NCI-H2227 treated with DMSO at 0.1 percent for 48 hours (cell line): ENCODE measurements at regions not wholly inside any gene's neighbourhood (a gene's known extent, or its start where the extent isn't known, plus 50 kb on each side); places are given as distances from the start of the nearest gene placed in this dataset.

Source experiments
- DNase-seq: peaks from one replicate; lab custom pipeline; 2025; lab: John Stamatoyannopoulos, UW

DNA sequence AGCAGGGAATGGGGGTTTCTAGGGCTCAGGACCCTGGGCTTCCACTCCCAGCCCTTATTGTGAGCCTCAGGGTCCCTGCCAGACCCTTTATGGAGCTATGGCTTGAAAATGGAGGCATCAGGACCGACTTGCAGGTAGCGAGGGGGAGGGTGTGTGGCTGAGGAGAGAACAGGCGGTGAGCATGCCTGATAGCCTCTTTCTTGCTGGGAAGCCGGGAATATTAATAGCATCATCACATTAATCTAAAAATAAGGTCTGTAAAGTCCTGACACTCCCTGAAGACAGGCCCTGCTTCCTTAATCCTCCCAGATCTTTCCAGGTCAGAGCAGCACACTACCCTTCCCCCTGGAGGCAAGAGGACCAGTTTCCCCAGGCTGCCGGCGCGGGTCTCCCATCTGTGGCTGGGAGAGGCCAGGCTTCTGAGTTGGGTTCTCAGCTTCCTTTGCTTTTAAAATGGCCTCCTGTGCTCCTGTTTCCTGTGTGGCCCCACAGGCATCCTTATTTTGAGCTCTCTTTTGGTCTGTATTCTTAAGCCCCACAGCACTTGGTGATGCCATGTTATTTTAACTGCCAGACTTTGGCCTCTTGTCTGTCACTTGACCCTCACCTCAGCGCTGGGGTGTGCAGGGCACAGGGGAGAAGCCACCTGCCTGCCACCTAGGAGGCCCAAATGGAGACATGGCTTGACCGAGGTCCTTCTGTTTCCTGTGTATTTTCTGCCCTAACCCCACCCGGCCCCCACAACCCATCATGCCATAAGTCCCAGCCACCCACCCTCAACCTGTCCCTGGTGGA is 185.0 kb upstream of the TOPAZ1 start:
- no peak for DNase-seq

DNA sequence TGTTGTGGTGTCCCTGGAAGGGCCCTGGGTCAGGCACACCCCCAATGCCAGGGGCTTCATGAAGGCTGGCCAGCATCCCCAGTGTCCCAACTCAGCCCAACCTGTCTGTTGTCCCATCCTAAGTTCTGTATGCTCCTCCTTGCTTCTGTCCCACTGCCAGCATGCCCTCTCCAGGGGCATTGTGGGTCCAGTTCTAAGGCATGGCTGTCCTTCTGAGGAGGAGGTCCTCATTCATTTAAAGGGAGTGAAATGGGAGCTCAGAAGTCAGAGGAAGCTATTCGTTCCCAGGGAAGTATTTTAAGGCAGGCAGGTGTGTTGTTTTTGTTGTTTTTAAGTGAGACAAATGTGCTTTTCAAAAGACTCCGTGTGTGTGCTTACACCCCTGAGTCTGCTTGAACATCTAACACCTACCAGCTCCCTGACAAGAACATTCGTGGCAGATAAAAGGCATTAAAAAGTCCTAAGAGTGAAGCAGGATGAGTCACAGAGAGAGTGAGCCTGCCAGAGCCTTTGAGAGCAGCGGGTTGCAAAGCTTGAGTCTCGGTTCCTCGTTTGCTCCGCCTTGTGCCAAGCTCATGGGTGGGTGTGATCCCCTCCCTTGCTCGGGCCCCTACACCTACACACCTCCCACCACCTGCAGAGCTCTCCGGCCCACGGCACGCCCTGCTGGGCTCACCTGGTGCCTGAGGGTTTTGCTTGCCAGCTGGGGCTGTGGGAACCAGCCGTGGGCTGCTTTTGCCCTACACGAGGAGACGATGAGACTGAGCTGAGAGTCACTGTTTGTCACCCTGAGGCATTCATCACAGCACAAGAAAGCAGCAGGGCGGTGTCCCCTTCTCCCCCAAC is 183.4 kb upstream of the TOPAZ1 start:
- DNase-seq = no peak

DNA sequence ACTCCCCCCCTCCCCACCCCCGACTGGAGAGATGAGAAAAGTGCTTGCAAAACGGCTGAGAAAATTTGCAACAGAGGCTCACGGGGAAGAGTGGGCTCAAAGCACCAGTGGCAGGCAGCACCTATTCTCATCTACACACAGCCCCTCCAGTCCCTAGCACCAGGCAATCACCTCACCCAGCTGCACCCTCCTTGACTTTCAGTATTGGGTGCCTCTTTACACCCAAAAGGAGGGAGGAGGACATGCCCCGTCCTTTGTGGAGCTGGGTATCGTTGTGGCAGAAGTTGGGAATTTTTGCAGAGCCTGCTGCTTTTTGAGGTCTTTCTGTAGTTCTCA is 182.8 kb upstream of the TOPAZ1 start:
- DNase-seq = no peak

DNA sequence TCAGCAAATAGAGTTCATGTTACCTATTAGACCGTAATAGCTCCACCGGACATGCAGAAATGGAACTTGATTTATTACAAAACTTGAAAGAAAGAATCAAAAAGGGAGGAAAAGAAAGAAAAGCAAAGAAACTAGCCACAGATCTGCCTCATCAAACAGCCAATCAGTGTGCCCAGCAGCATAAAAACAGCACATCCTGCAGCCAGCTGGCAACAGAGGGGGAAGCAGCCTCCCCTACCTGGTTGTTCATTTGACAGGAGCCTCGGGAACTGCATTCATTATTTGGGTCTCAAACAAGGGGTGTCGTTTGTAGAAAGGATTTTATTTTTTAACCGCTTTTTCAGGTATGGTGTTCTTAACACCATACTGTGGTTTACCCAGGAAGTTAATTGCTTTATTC is 181.5 kb upstream of the TOPAZ1 start:
- DNase-seq = no peak

DNA sequence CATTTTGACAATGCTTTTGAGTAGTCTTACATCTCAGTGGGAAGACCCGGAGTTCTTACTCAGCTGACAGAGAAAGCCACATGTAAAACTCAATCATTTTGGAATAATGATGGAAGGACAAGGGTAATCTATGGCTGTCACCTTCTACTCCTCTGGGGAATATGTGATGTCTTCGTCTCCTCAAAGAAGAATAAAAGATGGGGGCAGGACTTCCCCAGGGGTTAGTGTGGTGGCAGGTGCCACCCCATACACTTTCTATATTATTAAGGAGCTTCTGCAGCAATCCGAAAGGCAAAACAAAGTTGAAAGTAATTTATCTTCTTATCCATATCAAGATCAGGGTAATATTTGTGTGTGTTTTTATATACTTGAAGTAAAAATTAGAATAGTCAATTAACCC is 180.4 kb upstream of the TOPAZ1 start:
- no peak for DNase-seq

DNA sequence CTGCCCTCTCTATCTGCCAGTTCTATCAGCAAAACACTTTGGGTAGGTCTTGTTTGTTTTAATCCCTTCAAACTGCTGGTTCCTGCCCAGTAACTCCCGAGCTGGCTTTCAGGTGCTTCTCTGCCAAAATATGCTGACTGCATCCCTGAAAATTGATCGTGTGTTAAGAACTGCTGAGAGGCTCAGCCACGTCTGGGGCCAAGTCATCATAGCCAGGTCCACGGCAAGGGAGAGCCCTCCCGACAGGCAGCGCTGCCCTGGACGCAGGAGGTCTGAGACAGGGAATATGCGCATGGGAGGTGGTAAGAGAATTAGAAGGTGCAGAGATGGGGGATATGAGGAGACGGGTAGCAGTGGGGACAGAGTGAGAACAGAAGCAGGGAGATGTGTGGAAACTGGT is 179.7 kb upstream of the TOPAZ1 start:
- no peak for DNase-seq

DNA sequence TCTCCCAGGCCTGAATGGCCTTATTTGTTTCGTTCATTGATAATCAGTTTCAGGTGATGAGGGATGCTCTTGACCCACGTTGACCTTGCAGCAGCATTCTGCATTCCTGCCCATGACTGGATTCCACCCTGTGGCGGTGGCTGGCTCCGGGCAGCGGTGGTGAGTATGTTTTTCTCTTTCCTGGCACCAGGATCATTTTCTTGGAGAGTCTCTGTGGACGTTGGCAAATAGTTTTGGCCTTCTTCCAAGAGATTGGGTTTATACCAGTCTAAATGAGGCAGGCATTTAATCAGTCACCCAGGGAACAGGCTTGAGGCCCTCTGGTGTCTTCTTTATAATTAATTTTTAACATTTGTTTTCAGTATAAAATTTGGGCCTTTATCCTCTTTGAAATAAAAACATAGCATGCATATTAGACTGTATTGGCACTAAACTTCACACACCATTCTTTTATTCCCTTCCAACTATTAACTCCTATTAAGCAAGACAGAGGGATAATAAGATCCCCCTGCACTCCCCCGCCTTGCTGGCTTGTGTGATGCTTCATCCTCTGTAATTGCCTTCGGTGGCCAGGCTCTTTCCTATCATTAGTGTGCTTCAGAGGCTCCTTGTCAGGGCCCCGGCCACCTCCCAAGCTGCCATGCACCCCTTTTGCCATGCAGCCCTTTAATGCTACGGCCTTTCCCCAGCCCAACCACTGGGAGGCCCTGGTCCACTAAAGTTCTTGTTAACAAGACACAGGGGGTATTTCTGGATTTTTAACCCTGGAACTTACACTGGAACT is 176.2 kb upstream of the TOPAZ1 start:
- DNase-seq = peak; percentile 25

DNA sequence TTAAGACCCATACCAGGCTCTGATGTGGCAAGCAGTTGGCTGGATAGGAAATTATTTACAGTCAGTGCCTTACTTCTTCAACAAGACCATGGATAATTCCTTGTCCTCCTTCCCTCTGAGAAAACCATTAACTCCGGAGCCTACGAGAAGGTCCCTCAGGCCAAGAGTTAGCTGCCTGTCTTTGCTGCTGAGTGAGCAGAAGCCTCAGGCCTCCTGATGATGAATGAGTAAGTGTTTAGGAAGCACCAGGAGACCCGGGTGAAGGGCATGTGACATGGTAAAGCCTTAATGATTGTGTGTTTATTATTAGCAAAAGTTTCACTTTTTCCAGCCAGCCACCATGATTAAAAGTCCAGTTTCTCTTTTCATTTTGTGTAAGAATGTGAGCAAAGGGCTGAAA is 174.9 kb upstream of the TOPAZ1 start:
- DNase-seq = no peak

DNA sequence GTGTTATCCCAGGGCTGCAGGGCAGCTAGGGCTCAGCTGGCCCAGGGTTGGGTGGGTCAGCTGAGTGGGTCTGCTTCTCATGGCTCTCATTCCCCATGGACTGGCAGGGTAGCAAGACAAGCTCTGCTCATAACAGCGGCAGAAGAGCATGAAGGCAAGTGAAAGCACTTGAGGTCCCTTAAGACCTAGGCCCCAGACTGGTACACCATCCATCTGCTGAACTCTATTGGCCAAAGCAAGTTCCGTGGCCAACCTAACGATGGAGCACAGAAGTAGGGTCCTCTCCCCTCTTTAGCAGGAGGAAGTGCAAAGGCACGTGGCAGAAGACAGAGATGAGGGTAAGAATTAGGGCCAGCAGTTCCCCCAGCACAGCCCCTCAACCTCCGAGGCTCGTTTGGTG is 174.3 kb upstream of the TOPAZ1 start:
- no peak for DNase-seq

DNA sequence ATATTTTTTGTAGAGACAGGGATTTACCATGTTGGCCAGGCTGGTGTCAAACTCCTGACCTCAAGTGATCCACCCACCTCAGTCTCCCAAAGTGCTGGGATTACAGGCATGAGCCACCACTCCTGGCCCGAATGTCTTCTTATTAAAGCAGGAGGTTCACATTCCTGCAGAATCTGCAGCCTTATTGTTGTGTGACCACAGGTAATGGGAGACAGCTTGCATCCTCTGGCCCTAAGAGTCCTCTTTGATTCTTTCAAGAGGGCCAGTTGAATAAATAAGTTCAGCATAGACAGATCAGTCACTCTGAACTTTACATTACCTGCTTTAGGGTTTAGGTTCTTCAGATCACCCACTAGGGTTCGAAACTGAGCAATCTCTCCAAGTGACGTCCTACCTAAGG is 172.9 kb upstream of the TOPAZ1 start:
- no peak for DNase-seq

DNA sequence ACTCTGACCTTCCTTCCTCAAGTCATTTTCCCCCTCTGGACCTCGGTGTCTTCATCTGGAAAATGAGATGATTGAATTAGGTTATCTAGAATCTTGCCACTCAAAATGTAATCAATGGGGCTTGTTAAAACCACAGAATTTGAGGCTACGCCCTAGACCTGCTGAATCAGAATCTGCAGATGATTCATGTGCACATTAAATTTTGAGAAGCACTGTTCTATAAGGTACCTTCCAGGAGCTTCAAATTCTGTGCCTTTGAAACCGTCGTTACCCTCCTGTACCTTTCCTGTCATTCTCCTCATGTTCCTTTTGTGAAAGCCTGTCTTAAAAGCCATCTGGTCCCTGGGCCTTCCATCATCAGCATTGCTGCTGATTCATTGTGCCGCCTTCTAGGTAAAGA is 172.4 kb upstream of the TOPAZ1 start:
- no peak for DNase-seq

DNA sequence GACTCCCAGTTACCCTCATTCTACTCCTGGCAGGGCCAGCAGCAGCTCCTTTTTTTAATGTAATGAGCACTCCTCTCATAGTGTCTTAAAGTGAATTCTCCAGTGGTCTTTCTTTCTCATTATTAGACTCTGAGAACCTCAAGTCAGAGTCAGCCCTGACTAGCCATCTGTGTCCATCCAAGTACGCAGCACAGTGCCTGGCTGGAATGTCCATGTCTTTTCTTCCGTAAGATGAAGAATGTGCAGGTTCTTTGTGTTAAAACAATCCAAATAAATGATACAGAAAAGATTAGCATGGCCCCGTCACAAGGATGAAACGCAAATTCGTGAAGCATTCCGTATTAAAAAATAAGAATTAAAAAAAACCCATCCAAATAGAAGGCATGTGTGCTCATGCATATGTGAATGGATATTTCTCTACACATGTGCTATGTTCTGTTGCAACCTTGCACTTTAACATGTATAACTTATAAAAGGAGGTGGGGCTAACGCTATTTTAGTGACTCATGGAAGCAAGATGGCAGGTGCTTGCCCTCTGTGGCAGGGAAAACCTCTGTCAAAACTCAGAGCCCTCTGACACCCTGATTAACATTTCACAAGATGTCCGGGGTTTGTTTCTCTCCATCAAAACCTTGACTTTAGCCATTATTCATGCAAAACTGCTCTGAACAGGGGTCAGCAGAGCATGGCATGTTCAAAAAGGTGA is 170.7 kb upstream of the TOPAZ1 start:
- DNase-seq = no peak

DNA sequence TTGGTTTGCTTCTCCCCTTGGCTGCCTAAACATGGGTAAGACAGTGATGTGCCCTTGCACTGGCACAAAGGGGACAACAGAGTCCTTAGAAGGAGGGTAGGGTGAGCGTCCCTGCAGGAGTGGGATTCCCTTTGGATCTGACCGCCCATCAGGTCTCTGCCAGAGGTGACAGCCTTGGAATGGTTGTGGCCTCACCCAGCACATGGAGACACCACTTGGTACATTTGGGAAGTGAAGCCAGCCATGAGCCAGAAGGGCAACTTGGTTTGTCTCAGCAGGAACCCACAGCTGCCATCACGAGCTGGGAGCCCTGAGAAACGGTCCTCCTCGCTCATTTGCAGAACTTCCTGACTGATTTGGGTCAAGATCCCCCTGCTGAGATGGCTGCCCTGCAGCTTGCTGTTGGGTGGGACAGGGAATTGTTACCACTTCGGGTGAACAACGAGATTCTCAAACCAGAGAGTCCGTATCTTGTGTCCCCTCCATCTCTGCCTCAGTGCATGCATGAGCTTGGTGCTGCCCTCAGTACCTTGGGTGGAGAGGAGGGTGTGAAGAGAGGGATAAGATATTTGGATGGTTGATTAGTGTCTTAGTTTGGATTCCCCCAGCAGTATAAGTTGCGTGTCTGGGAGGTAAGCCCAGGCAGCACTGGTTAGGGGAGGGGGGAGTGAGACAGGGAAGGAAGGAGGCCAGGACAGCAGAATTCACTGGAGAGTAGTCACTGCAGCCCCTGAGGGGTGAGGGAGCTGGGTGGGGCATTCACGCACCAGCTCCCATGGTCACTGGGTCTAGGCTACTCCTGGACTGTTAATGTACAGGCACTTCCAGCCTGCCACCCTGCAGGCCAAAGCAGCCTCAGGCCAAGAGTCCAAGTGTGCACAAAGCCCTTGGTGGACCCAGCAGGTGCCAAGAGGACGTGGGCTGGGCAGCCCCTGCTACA is 168.8 kb upstream of the TOPAZ1 start:
- DNase-seq = no peak

DNA sequence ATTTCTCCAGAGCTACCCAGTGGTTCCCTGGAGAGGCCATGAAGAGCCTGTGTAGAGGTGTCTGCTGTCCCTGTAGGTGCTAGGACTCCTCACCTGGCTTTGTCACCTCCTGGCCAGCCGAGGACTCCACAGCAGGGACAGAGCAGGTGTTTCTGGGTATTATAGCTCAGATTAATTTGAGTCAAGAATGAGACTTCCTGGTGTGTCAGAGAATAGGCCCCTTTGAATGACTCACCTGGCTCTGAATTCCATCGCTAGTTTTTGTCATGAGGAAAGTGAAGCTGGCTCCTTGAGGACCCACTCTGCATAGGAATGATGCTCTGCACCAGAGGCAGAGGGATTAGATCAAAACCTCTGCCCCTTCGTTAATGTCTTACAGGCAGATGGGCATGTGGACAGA is 167.5 kb upstream of the TOPAZ1 start:
- DNase-seq = no peak

DNA sequence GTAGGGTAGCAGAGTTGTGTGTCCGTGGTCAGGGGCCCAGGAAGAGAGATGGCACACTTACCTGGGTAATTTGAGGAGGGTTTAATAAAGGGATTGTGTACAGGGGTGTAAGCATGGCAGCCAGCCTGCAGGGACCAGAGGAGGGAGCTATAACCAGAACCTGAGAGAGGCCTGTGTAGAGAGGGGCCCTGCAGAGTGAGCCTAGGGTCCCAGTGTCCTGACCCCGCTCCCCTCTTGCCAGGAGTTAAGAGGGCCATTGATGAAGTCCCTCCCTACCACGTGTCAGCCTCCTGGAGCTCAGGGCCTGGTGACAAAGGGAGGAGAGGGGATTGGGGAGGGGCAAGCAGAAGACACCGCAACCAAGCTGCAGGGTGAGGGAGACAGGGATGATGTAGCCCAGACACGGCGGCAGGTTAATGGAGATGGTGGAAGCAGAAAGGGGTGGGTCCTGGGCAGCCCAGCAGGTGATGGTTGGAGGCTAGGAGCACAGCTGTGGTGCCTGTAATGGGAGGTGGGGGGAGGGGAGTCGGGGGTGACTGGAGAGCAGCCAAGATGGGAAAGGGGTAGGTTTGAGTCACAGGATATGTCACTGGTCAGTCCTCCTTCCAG is 165.4 kb upstream of the TOPAZ1 start:
- no peak for DNase-seq

DNA sequence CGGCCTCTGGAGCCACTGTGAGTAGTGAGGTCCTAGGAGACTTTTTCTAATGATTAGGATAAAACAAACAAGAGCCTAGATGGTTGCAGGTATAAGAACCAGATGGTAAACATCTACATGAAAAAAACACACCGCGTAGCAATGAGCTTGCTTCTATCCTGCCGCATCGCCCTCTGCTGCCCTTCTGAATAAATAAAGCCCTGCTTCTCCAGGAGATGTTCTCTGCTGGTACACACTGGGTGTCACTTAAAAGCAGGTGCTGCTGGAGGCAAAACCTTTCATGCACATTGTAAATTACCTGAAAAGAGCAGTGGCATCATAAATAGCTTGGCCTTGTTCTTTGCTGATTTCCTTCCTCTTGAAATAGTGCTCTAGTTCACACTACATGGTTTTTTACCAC is 164.4 kb upstream of the TOPAZ1 start:
- DNase-seq = no peak

DNA sequence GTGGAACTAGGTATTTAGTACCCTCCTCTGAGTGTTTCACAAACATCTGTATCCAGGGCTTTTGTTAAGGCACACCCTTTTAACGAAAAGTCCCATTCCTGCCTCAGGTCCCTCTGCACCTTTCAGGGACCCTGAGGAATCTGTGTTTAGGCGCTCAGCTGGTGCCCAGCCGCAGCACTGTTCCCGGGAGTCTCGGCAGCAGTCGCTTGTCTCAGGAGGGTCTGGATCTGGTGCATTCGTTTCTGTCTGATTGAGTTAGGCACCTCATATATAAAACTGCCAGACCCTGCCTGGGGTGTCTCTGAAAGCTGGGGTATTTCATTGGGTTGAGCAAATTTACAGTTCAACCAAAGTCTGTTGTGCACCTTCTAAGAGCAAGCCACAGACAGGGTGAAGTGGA is 162.8 kb upstream of the TOPAZ1 start:
- no peak for DNase-seq

DNA sequence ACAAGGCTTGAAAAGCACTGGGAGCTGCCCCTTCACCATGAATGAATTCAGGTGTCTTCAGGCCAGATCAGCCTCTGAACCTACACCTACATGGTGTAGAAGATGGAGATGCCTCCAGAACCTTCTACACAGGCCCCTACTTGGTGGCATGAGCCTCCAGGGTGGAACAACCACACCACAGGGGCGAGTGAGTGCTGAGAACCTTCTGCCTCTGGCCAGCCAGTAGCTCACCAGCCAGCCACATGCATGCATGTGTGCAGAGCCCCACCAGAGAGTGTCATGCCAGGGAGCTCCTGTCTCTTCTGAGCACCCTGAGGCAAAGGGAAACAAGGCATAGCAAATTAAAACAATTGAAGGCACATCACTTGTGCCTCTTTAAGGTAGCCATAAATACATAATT is 161.8 kb upstream of the TOPAZ1 start:
- no peak for DNase-seq

DNA sequence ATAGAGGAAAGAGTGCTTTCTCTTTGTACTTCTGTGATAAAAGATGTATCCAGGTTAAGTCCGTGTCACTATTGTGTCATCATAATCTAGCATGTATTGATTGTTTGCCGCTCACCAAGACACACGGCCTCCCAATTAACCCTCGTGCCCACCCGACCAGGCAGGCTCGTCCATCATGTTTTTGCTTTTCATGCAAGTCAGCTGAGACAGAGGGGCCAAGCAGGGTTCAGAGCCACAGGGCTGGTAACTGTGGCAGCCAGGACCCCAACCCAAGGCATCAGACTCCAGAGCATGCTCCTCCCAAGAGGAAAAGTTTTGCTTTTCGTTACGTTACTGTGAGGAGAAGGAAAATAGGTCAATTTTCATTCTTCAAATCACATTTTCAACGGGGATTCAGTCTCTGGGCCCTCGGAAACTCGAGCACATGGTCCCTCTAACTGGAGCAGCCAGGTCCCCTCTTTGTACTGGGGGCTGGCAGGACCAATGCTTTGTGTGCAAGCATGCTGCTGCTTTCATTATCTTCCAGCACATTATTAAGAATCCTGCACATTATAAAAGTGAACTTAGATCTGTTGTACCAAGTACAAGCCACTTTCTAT is 161.1 kb upstream of the TOPAZ1 start:
- no peak for DNase-seq

DNA sequence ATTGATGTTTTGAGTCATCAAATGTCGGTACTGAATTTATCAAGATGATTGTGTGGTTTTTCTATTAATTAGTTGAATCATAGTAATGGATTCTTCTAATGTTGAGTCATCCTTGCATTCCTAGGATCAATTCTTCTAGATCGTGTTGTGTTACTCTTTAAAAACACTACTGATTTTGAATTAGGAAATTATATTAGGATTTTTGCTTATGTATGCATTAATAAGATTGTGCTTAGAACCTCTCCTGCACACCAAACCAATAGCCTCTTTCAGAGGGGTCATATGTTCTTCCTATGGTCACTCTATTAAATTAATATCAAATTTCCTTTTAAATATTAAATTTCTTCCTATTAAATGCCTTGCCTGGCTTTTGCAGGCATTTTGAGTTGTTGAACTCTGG is 151.7 kb upstream of the TOPAZ1 start:
- DNase-seq = no peak
